ENCODE measurements at regions not wholly inside any gene's neighbourhood (a gene's known extent, or its start where the extent isn't known, plus 50 kb on each side); places are given as distances from the start of the nearest gene placed in this dataset.

DNA sequence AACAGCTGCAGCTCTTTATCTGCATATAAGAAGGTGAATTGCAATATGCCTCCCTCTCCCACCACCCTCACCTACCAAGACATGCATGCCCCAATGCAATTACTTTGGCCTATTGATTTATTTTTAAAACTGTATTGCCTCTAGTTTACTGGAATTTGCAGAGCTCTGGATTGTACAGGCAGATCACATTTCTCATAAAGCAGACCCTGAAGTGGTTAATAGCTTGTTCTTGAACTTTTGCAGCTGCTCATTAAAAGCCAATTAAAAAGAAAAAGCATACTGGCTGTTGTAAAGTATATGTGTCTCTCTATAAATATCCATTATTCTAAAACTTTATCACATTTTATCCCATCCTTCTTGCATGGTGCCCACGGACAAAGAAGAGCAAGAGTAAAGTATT lies 221.5 kb upstream of the TOPAZ1 start (continued):
- TF ChIP-seq CEBPB (IDR thresholded peaks at IDR 0.05; ENCODE audit: borderline replicate concordance in 1 of 2, low read depth in 2 of 2, low read length in 2 of 2) (no peak), ETV6 (conservative IDR thresholded peaks at IDR 0.05 in 1 of 2, IDR thresholded peaks at IDR 0.05 in 1 of 2; ENCODE audit: borderline replicate concordance in 1 of 2, low read depth in 1 of 2) (no peak), MXI1 (IDR thresholded peaks at IDR 0.05; ENCODE audit: low read depth, low read length) (no peak), BHLHE40 (IDR thresholded peaks at IDR 0.05; ENCODE audit: borderline replicate concordance in 1 of 2, low read depth in 2 of 2, low read length in 1 of 2) (no peak), SUZ12 (IDR thresholded peaks at IDR 0.05; ENCODE audit: unreplicated experiment) (no peak)
- TF ChIP-seq, protein P1, sequence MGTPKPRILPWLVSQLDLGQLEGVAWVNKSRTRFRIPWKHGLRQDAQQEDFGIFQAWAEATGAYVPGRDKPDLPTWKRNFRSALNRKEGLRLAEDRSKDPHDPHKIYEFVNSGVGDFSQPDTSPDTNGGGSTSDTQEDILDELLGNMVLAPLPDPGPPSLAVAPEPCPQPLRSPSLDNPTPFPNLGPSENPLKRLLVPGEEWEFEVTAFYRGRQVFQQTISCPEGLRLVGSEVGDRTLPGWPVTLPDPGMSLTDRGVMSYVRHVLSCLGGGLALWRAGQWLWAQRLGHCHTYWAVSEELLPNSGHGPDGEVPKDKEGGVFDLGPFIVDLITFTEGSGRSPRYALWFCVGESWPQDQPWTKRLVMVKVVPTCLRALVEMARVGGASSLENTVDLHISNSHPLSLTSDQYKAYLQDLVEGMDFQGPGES (IDR thresholded peaks at IDR 0.05): no peak
- TF ChIP-seq, protein P2, sequence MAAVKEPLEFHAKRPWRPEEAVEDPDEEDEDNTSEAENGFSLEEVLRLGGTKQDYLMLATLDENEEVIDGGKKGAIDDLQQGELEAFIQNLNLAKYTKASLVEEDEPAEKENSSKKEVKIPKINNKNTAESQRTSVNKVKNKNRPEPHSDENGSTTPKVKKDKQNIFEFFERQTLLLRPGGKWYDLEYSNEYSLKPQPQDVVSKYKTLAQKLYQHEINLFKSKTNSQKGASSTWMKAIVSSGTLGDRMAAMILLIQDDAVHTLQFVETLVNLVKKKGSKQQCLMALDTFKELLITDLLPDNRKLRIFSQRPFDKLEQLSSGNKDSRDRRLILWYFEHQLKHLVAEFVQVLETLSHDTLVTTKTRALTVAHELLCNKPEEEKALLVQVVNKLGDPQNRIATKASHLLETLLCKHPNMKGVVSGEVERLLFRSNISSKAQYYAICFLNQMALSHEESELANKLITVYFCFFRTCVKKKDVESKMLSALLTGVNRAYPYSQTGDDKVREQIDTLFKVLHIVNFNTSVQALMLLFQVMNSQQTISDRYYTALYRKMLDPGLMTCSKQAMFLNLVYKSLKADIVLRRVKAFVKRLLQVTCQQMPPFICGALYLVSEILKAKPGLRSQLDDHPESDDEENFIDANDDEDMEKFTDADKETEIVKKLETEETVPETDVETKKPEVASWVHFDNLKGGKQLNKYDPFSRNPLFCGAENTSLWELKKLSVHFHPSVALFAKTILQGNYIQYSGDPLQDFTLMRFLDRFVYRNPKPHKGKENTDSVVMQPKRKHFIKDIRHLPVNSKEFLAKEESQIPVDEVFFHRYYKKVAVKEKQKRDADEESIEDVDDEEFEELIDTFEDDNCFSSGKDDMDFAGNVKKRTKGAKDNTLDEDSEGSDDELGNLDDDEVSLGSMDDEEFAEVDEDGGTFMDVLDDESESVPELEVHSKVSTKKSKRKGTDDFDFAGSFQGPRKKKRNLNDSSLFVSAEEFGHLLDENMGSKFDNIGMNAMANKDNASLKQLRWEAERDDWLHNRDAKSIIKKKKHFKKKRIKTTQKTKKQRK (IDR thresholded peaks at IDR 0.05; ENCODE audit: low read depth, low read length): no peak
